OCI-LY7 (cell line): ENCODE measurements at regions not wholly inside any gene's neighbourhood (a gene's known extent, or its start where the extent isn't known, plus 50 kb on each side); places are given as distances from the start of the nearest gene placed in this dataset.

ENCODE experiments used
- BruUV-seq: library from RNA; stranded (reverse); fragments of 400-500 nt; replicated peaks from 2 replicates; lab custom pipeline; 2021; lab: Mats Ljungman, UMichigan
- CTCF ChIA-PET: fragments of 300-600 bp; sonication (Branson Sonifier 250); formaldehyde crosslinking; loops from one replicate; lab custom pipeline; 2022; ENCODE audit warnings: antibody characterized with exemption; ENCODE audit not compliant: unreplicated experiment; lab: Charles Lee
- POLR2A ChIA-PET: fragments of 300-600 bp; sonication (Branson Sonifier 250); formaldehyde crosslinking; loops from one replicate; lab custom pipeline; 2022; ENCODE audit warnings: antibody characterized with exemption; lab: Charles Lee
- DNase-seq: peaks from one replicate; pipeline ENCODE4 v3.0.0-alpha.2; 2015; ENCODE audit warnings: low spot score
- H2AFZ ChIP-seq: fragments of 200-600 bp; sonication (generic), shearing (Covaris generic); 2 replicates; pipeline ENCODE4 v1.6.1; 2014; ENCODE audit warnings: mild to moderate bottlenecking, antibody characterized with exemption, low read length, moderate library complexity
- H3K27ac ChIP-seq: fragments of 200-600 bp; sonication (generic); 2 replicates; pipeline ENCODE4 v1.5.1; 2014; ENCODE audit warnings: mixed run types, low read depth, mild to moderate bottlenecking, moderate library complexity, low read length, inconsistent platforms; ENCODE audit not compliant: poor library complexity, severe bottlenecking
- H3K36me3 ChIP-seq: fragments of 200-600 bp; sonication (generic); 2 replicates; pipeline ENCODE4 v1.6.1; 2014; ENCODE audit warnings: mild to moderate bottlenecking, antibody characterized with exemption, low read length, moderate library complexity, mixed read lengths; ENCODE audit not compliant: insufficient read depth
- H3K4me1 ChIP-seq: fragments of 200-600 bp; sonication (generic); 2 replicates; pipeline ENCODE4 v1.5.1; 2014; ENCODE audit warnings: mild to moderate bottlenecking, low read length; ENCODE audit not compliant: insufficient read depth, poor library complexity, severe bottlenecking
- H3K4me2 ChIP-seq: fragments of 200-600 bp; sonication (generic); 2 replicates; pipeline ENCODE4 v1.6.1; 2014; ENCODE audit warnings: mild to moderate bottlenecking, low read length
- H3K4me3 ChIP-seq: fragments of 200-600 bp; sonication (generic); 2 replicates; pipeline ENCODE4 v1.5.1; 2014; ENCODE audit warnings: mild to moderate bottlenecking, low read depth, low read length; ENCODE audit not compliant: poor library complexity, severe bottlenecking
- H3K79me2 ChIP-seq: fragments of 200-600 bp; sonication (generic); 2 replicates; pipeline ENCODE4 v1.6.1; 2016; ENCODE audit warnings: low read depth, mild to moderate bottlenecking, low read length, moderate library complexity, mixed read lengths; ENCODE audit not compliant: insufficient read depth
- H3K9me2 ChIP-seq: fragments of 200-600 bp; sonication (generic); 2 replicates; pipeline ENCODE4 v1.6.1; 2016; ENCODE audit warnings: mild to moderate bottlenecking, low read length, mixed read lengths; ENCODE audit not compliant: insufficient read depth
- H3K9me3 ChIP-seq: fragments of 200-600 bp; sonication (generic); 2 replicates; pipeline ENCODE4 v1.6.1; 2014; ENCODE audit warnings: mild to moderate bottlenecking, mixed run types, low read length, mixed read lengths
- H4K20me1 ChIP-seq: fragments of 200-600 bp; sonication (generic); 2 replicates; pipeline ENCODE4 v1.6.1; 2014; ENCODE audit warnings: mild to moderate bottlenecking, antibody characterized with exemption, low read length, moderate library complexity, mixed read lengths; ENCODE audit not compliant: insufficient read depth
- CTCF ChIP-seq: fragments of 200-600 bp; sonication (generic); conservative IDR thresholded peaks from 2 replicates; pipeline ENCODE4 v1.5.1; 2014; ENCODE audit warnings: mild to moderate bottlenecking, antibody characterized with exemption, low read length, moderate library complexity, mixed read lengths
- EZH2phosphoT487 ChIP-seq: fragments of 200-600 bp; sonication (generic); IDR thresholded peaks from 2 replicates; pipeline ENCODE4 v1.6.1; 2018; ENCODE audit warnings: low read depth, borderline replicate concordance, mild to moderate bottlenecking, mixed run types, antibody characterized with exemption, low read length, moderate library complexity, mixed read lengths
- intact Hi-C: fragments of 100-400 bp; cut with micrococcal nuclease; formaldehyde crosslinking; loops from one replicate; pipeline ENCODE4 v1.10.0; 2022; ENCODE audit not compliant: unreplicated experiment

DNA sequence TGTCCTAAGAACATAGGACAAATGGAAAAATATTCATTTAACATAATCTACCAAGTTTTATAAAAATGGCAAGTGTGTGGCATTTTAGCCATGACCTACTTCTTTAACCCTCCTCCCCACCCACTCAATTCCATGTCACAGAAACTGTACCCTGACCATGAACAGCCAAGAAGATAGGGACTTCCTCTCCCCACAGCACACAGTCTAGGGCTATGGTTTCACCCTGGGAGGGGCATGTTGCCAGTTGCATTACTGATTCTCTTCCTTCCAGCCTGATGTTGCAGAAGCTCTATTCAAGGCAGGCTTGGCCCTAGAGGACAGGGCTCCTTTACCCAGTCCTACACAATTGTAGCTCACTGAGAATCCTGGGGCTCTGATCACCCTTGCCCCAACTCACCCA is 153.6 kb upstream of the KLF7 start:
- Histone ChIP-seq H3K4me2 (no peak overlapping the region), H3K36me3 (no peaks in the 10 kb centered on the region), H3K4me3 (no peak overlapping the region), H3K9me3 (no peaks in the 10 kb centered on the region), H3K79me2 (no peaks in the 10 kb centered on the region), H3K4me1 (no peaks in the 10 kb centered on the region), H3K27ac (no peak overlapping the region), H3K9me2 (no peaks in the 10 kb centered on the region), H2AFZ (no peak overlapping the region), H4K20me1 (no peaks in the 10 kb centered on the region)
- DNase-seq: no peak
- intact Hi-C loops: no loop called here
- ChIA-PET CTCF (interaction anchor here (0.6 kb wide), 1 partner anchor 813 kb away, joined by 3 read pairs; no protein-coding TSS in a partner anchor), POLR2A (no interaction called here)
- TF ChIP-seq EZH2phosphoT487: no peak
- no peak for TF ChIP-seq CTCF
- BruUV-seq: no TSS peak

- POLR2A ChIA-PET: no interaction called here
- CTCF ChIA-PET: no interaction called here
- Histone ChIP-seq H3K9me3 (no peaks in the 10 kb centered on the region), H3K36me3 (no peaks in the 10 kb centered on the region), H3K79me2 (no peaks in the 10 kb centered on the region), H3K4me1 (no peaks in the 10 kb centered on the region), H3K4me2 (no peak overlapping the region), H3K4me3 (no peak overlapping the region), H3K9me2 (no peaks in the 10 kb centered on the region), H2AFZ (no peak overlapping the region), H3K27ac (no peak overlapping the region), H4K20me1 (no peaks in the 10 kb centered on the region)
- no peak for DNase-seq
- no peak; the same call in 1 of the 2 replicates for TF ChIP-seq CTCF
- TF ChIP-seq EZH2phosphoT487: no peak
- intact Hi-C loops: no loop called here
- BruUV-seq: no TSS peak
Measured at GRCh38 chr2:207320381-207321159, 154.8 kb upstream of the KLF7 start.

- H3K4me3 ChIP-seq: no peak overlapping the region
- H3K36me3 ChIP-seq: no peaks in the 10 kb centered on the region
- H3K9me3 ChIP-seq: no peaks in the 10 kb centered on the region
- no peak for DNase-seq
- H3K4me2 ChIP-seq: no peak overlapping the region
- intact Hi-C loops: no loop called here
- TF ChIP-seq CTCF: no peak
- no peak for TF ChIP-seq EZH2phosphoT487
- H3K4me1 ChIP-seq: no peaks in the 10 kb centered on the region
- BruUV-seq: no TSS peak
- H3K79me2 ChIP-seq: no peaks in the 10 kb centered on the region
- H3K9me2 ChIP-seq: no peaks in the 10 kb centered on the region
- H3K27ac ChIP-seq: no peak overlapping the region
- no peak overlapping the region for H2AFZ ChIP-seq
- no peaks in the 10 kb centered on the region for H4K20me1 ChIP-seq
- POLR2A ChIA-PET: no interaction called here
- CTCF ChIA-PET: no interaction called here
Measured at GRCh38 chr2:207321514-207321913, 155.8 kb upstream of the KLF7 start.
